HEK293T (cell line): ENCODE measurements at regions not wholly inside any gene's neighbourhood (a gene's known extent, or its start where the extent isn't known, plus 50 kb on each side); places are given as distances from the start of the nearest gene placed in this dataset.

Experiments used
- CTCF ChIA-PET: fragments of 350-600 bp; formaldehyde crosslinking; extraction: SDS; loops from one replicate; lab custom pipeline; 2021; ENCODE audit warnings: antibody characterized with exemption, inconsistent platforms; lab: Yijun Ruan, JAX
- POLR2A ChIA-PET: fragments of 350-600 bp; formaldehyde crosslinking; extraction: SDS; loops from one replicate; lab custom pipeline; 2020; ENCODE audit warnings: antibody characterized with exemption, inconsistent platforms; lab: Yijun Ruan, JAX
- DNase-seq: peaks from one replicate; pipeline ENCODE4 v3.0.0; 2012; ENCODE audit warnings: mixed read lengths; ENCODE audit errors: extremely low spot score
- ARNT ChIP-seq: fragments of 450-650 bp; IDR thresholded peaks from 2 replicates; pipeline ENCODE4 v1.6.1; 2017; ENCODE audit warnings: mild to moderate bottlenecking
- BHLHE40 ChIP-seq: fragments of 450-650 bp; IDR thresholded peaks from 2 replicates; pipeline ENCODE4 v1.6.1; 2016; ENCODE audit warnings: mild to moderate bottlenecking, moderate library complexity, borderline replicate concordance
- CTBP1 ChIP-seq: fragments of 450-650 bp; IDR thresholded peaks from 2 replicates; pipeline ENCODE4 v1.6.1; 2016; ENCODE audit warnings: borderline replicate concordance
- ELF4 ChIP-seq: fragments of 450-650 bp; IDR thresholded peaks from 2 replicates; pipeline ENCODE4 v1.6.1; 2017; ENCODE audit warnings: antibody characterized with exemption
- FOXA1 ChIP-seq: fragments of 450-650 bp; IDR thresholded peaks from 2 replicates; pipeline ENCODE4 v1.6.1; 2016; ENCODE audit warnings: mild to moderate bottlenecking
- FOXK2 ChIP-seq: fragments of 450-650 bp; IDR thresholded peaks from 2 replicates; pipeline ENCODE4 v1.6.1; 2016; ENCODE audit warnings: mild to moderate bottlenecking
- FOXM1 ChIP-seq: fragments of 450-650 bp; IDR thresholded peaks from 2 replicates; pipeline ENCODE4 v1.6.1; 2017; ENCODE audit warnings: mild to moderate bottlenecking, borderline replicate concordance
- HDGF ChIP-seq: fragments of 450-650 bp; IDR thresholded peaks from 2 replicates; pipeline ENCODE4 v1.6.1; 2017; ENCODE audit warnings: antibody characterized with exemption, borderline replicate concordance
- L3MBTL2 ChIP-seq: fragments of 450-650 bp; conservative IDR thresholded peaks from 2 replicates; pipeline ENCODE4 v1.6.1; 2016; ENCODE audit warnings: mild to moderate bottlenecking
- LEF1 ChIP-seq: fragments of 450-650 bp; IDR thresholded peaks from 2 replicates; pipeline ENCODE4 v1.6.1; 2017; ENCODE audit warnings: mild to moderate bottlenecking, borderline replicate concordance
- NFRKB ChIP-seq: fragments of 450-650 bp; IDR thresholded peaks from 2 replicates; pipeline ENCODE4 v1.6.1; 2016; ENCODE audit warnings: mild to moderate bottlenecking, moderate library complexity
- SP1 ChIP-seq: fragments of 450-650 bp; IDR thresholded peaks from 2 replicates; pipeline ENCODE4 v1.6.1; 2017
- SUZ12 ChIP-seq: fragments of 450-650 bp; IDR thresholded peaks from 2 replicates; pipeline ENCODE4 v1.6.1; 2016; ENCODE audit warnings: mild to moderate bottlenecking
- TARDBP ChIP-seq: fragments of 450-650 bp; IDR thresholded peaks from 2 replicates; pipeline ENCODE4 v1.6.1; 2016
- ZNF384 ChIP-seq: fragments of 450-650 bp; IDR thresholded peaks from 2 replicates; pipeline ENCODE4 v1.6.1; 2016
- TF ChIP-seq, protein P1 (sequence below): fragments of 450-650 bp; IDR thresholded peaks from 2 replicates; pipeline ENCODE4 v1.6.1; 2016

DNA sequence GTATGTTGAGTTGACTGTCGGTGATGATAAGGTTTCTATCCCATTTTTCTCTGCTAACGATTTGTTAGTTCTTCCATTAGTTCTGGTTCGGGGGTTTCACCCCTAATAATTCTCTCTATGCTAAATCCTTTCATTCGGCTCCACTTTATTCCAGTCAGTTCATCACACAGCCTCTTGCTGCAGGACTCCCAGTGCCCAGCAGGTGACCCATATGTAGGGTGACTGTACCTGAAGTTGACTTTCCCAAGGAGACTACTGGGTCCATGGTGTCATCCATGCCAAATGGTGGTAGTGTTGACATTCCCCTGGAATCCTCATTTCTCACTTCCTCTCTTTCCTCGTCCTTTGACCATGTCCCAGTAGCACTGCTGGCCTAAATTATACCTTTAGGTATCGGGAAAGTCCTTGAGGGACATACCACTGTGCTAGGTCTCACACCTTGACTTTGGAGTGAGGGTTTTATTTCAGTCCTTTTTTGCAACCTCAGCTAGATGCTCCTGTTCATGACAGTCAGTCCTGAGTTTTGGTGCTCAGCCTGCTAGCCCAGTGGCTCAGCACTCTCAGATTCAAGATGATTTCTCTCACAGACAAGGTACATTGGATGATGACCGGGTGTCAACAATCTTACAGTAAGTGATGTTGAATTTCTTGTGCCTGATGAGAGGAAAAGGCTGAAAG lies 105.1 kb upstream of the ARHGAP24 start:
- TF ChIP-seq ELF4 (no peak), TARDBP (no peak), FOXA1 (no peak), FOXK2 (no peak), L3MBTL2 (no peak), FOXM1 (no peak), SP1 (no peak), SUZ12 (no peak)
- DNase-seq: peak; percentile 7
- POLR2A ChIA-PET: no interaction called here
- CTCF ChIA-PET: interaction anchor here (0.6 to 2.1 kb wide), 2 partner anchors 83 to 285 kb away, joined by 3 to 11 read pairs; no protein-coding TSS in a partner anchor

DNA sequence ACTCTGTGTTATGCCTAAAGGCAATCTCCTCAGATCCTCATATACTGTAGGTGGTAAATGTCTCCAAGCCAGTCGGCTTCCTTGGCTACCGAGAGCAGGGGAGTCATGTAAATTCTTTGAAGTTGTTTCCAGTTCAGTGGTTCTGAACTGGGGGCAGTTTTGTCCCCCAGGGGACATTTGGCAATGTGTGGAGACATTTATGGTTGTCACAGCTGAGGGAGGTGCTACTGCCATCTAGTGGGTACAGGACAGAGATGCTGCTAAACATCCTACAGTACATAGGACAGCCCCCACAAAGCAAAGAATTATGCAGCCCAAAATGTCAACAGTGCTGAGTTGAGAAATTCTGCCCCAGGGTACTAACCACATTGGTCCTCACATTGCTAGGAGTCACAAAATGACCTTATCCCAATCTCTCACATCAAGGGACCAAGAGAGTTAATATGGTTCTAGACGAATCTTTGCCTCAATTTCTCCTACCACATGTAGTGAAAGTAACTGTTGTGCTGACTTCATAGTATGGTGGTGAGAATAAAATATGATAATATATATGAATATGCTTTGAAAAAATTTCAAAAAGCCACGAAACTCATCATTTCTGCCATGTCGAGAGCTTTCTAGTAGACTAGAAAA lies 104.4 kb upstream of the ARHGAP24 start:
- ChIA-PET POLR2A (no interaction called here), CTCF (interaction anchor here (0.6 to 2.1 kb wide), 2 partner anchors 84 to 286 kb away, joined by 3 to 11 read pairs; no protein-coding TSS in a partner anchor)
- peak; percentile 22 for DNase-seq
- TF ChIP-seq, protein P1, sequence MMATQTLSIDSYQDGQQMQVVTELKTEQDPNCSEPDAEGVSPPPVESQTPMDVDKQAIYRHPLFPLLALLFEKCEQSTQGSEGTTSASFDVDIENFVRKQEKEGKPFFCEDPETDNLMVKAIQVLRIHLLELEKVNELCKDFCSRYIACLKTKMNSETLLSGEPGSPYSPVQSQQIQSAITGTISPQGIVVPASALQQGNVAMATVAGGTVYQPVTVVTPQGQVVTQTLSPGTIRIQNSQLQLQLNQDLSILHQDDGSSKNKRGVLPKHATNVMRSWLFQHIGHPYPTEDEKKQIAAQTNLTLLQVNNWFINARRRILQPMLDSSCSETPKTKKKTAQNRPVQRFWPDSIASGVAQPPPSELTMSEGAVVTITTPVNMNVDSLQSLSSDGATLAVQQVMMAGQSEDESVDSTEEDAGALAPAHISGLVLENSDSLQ: no peak
- no peak for TF ChIP-seq ARNT
- no peak for TF ChIP-seq CTBP1
- no peak for TF ChIP-seq SP1
- no peak for TF ChIP-seq FOXK2
- no peak for TF ChIP-seq FOXM1
- TF ChIP-seq ZNF384: no peak
- TF ChIP-seq BHLHE40: no peak
- TF ChIP-seq TARDBP: no peak
- TF ChIP-seq FOXA1: no peak
- TF ChIP-seq HDGF: no peak
- no peak for TF ChIP-seq ELF4
- no peak for TF ChIP-seq LEF1
- TF ChIP-seq SUZ12: no peak

DNA sequence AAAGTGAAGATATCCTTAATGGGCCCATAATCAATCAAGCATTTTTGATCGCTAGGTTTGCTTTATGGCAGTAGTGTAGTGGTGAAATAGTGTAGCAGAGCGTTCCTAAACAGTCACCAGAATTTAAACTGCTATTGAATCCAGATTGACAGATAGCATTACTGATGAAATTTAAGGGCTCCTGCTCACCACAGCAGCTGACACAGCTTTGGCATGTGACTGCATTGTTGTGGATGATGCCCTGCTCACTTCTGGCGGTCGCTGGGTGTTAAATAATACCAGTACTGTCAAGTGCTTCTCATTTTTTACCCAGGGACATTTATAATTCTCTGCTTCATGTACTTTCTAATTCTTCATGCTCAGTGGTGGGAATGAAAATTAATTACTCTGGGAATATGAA lies 102.0 kb upstream of the ARHGAP24 start:
- CTCF ChIA-PET: no interaction called here
- TF ChIP-seq TARDBP (no peak), FOXA1 (no peak), CTBP1 (no peak), ELF4 (no peak), SP1 (no peak), FOXK2 (no peak), ZNF384 (no peak), HDGF (no peak), FOXM1 (no peak), ARNT (no peak), NFRKB (no peak), SUZ12 (no peak), L3MBTL2 (no peak), BHLHE40 (no peak), LEF1 (no peak)
- TF ChIP-seq, protein P1: no peak
- POLR2A ChIA-PET: no interaction called here
- no peak for DNase-seq

- POLR2A ChIA-PET: no interaction called here
- TF ChIP-seq SP1 (no peak), ELF4 (no peak), FOXA1 (no peak), L3MBTL2 (no peak), LEF1 (no peak), HDGF (no peak), CTBP1 (no peak), SUZ12 (no peak), BHLHE40 (no peak), TARDBP (no peak), ARNT (no peak), ZNF384 (no peak), FOXM1 (no peak), FOXK2 (no peak), NFRKB (no peak)
- TF ChIP-seq, protein P1: no peak
- DNase-seq: no peak
- CTCF ChIA-PET: no interaction called here
Observed at GRCh38 chr4:85376285-85376684, 98.7 kb upstream of the ARHGAP24 start.

- no peak for TF ChIP-seq ARNT
- TF ChIP-seq TARDBP: no peak
- no peak for TF ChIP-seq SUZ12
- TF ChIP-seq FOXK2: no peak
- ChIA-PET CTCF (interaction anchor here (0.9 kb wide), 1 partner anchor 365 kb away, joined by 3 read pairs; no protein-coding TSS in a partner anchor), POLR2A (no interaction called here)
- no peak for DNase-seq
Observed at GRCh38 chr4:85381968-85382367, 93.0 kb upstream of the ARHGAP24 start.

DNA sequence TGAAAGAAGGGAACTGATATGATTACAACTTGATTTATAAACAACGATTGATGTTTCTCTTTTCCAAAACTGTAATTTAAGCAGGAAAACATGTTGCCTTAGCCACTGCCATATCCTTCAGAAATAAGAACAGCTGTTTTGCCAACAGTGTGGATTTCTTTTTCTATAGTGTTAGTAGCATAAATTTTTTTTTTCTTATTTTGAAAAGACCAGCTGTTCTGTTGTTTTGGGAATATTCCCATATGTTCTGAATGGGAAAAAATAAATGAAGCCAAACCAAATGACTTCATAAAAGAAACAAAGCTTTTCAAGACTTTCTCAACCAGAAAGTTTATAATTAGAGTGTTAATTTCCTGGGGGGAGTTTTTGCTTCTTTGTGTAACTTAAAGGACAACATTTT lies 83.9 kb upstream of the ARHGAP24 start:
- CTCF ChIA-PET: no interaction called here
- POLR2A ChIA-PET: no interaction called here
- no peak for TF ChIP-seq FOXA1
- no peak for TF ChIP-seq LEF1
- TF ChIP-seq CTBP1: no peak
- no peak for TF ChIP-seq ZNF384
- TF ChIP-seq FOXK2: no peak
- TF ChIP-seq SUZ12: no peak
- TF ChIP-seq, protein P1: no peak
- no peak for TF ChIP-seq L3MBTL2
- DNase-seq: no peak
